K562 (cell line): ENCODE measurements at regions not wholly inside any gene's neighbourhood (a gene's known extent, or its start where the extent isn't known, plus 50 kb on each side); places are given as distances from the start of the nearest gene placed in this dataset.

ENCODE experiments used
- ATAC-seq: fragments of 200-7000 bp; cut with Tn5 transposase; 3 replicates; pipeline ENCODE4 v1.9.1; 2020; ENCODE audit warnings: moderate library complexity
- BruUV-seq: library from RNA; stranded (reverse); fragments of 400-500 nt; replicated peaks from 2 replicates; lab custom pipeline; 2021; lab: Mats Ljungman, UMichigan
- CTCF ChIA-PET: fragments of 300-600 bp; formaldehyde crosslinking; extraction: SDS; loops from one replicate; lab custom pipeline; 2021; ENCODE audit warnings: low intra/inter-chr PET ratio; lab: Yijun Ruan, JAX
- POLR2A ChIA-PET: fragments of 300-600, 350-650 bp; sonication (Branson Sonifier 250); formaldehyde crosslinking; extraction: SDS; loops from one replicate; lab custom pipeline; 2021; ENCODE audit warnings: antibody characterized with exemption, inconsistent platforms; lab: Yijun Ruan, JAX
- DNase-seq, 4 experiments: peaks; one replicate each; pipeline versions ENCODE4 v3.0.0 to v3.0.0-alpha.2; 2011 to 2018; ENCODE audit warnings: low spot score in 3 of 4, mixed read lengths in 3 of 4; ENCODE audit errors: extremely low read depth in 1 of 4
- FAIRE-seq: peaks from 2 replicates; lab custom pipeline; 2011; peaks lifted over from hg19 to GRCh38; lab: Jason Lieb, UNC
- H2AFZ ChIP-seq: 2 replicates; pipeline ENCODE4 v1.6.0; 2011; ENCODE audit warnings: low read depth, low read length, control low read depth, inconsistent platforms
- H3K27ac ChIP-seq: fragments of 200-600 bp; 3 replicates; pipeline ENCODE4 v1.8.0; 2011; ENCODE audit warnings: low read depth, mild to moderate bottlenecking, control low read depth, inconsistent platforms, low read length, moderate library complexity, mixed read lengths; ENCODE audit errors: extremely low read depth
- H3K27me3 ChIP-seq, 2 experiments: fragments of 300-600 bp in 1 of 2; 2 replicates in 1 of 2; 3 replicates in 1 of 2; pipeline versions ENCODE4 v1.6.0 to v1.8.0; 2011; ENCODE audit warnings: inconsistent platforms in 2 of 2, low read length in 2 of 2, mild to moderate bottlenecking in 1 of 2, mixed read lengths in 1 of 2, moderate library complexity in 1 of 2; ENCODE audit not compliant: control insufficient read depth in 2 of 2, insufficient read depth in 2 of 2
- H3K36me3 ChIP-seq: fragments of 300-600 bp; 3 replicates; pipeline ENCODE4 v1.8.0; 2011; ENCODE audit warnings: mild to moderate bottlenecking, low read length, inconsistent platforms; ENCODE audit not compliant: control insufficient read depth, insufficient read depth
- H3K4me1 ChIP-seq, 2 experiments: fragments of 200-600 bp in 1 of 2; replicated peaks in 1 of 2; 2 replicates in 1 of 2; 3 replicates in 1 of 2; pipeline versions ENCODE4 v1.5.1 to v1.8.0; 2011; ENCODE audit warnings: inconsistent platforms in 2 of 2, low read length in 2 of 2, mild to moderate bottlenecking in 1 of 2, mixed read lengths in 1 of 2, moderate library complexity in 1 of 2; ENCODE audit not compliant: control insufficient read depth in 2 of 2, insufficient read depth in 2 of 2
- H3K4me2 ChIP-seq: 2 replicates; pipeline ENCODE4 v1.6.1; 2011; ENCODE audit warnings: low read length, control low read depth, inconsistent platforms, mixed read lengths; ENCODE audit not compliant: insufficient read depth
- H3K4me3 ChIP-seq: fragments of 200-600 bp; sonication (generic), shearing (Covaris generic); 2 replicates; pipeline ENCODE4 v1.5.1; 2016; ENCODE audit warnings: control low read depth, inconsistent platforms
- H3K79me2 ChIP-seq: fragments of 200-600 bp; 3 replicates; pipeline ENCODE4 v1.8.0; 2011; ENCODE audit warnings: low read length, inconsistent platforms; ENCODE audit not compliant: control insufficient read depth, insufficient read depth
- H3K9ac ChIP-seq, 2 experiments: 2 replicates each; pipeline versions ENCODE4 v1.6.0 to v1.6.1; 2011; ENCODE audit warnings: low read depth in 2 of 2, low read length in 2 of 2, control low read depth in 1 of 2, inconsistent platforms in 1 of 2, mild to moderate bottlenecking in 1 of 2, mixed read lengths in 1 of 2; ENCODE audit not compliant: insufficient read depth in 1 of 2
- H3K9me1 ChIP-seq: one replicate; pipeline ENCODE4 v1.6.0; 2011; ENCODE audit warnings: inconsistent platforms, mild to moderate bottlenecking, low read length, moderate library complexity; ENCODE audit not compliant: control insufficient read depth, insufficient read depth
- H3K9me3 ChIP-seq: replicated peaks from 2 replicates; pipeline ENCODE4 v1.5.1; 2011; ENCODE audit warnings: low read depth, low read length, inconsistent platforms; ENCODE audit not compliant: control insufficient read depth, insufficient read depth
- H4K20me1 ChIP-seq: replicated peaks from 2 replicates; pipeline ENCODE4 v1.6.1; 2011; ENCODE audit warnings: low read length, inconsistent platforms, mixed read lengths; ENCODE audit not compliant: control insufficient read depth, insufficient read depth
- ATF1 ChIP-seq, 2 experiments: fragments of 450-650 bp in 1 of 2; IDR thresholded peaks; 2 replicates each; pipeline ENCODE4 v1.6.1; 2016; ENCODE audit warnings: missing compliant biosample characterization in 1 of 2, missing genetic modification characterization in 1 of 2
- ATF7 ChIP-seq: fragments of 450-650 bp; IDR thresholded peaks from 2 replicates; pipeline ENCODE4 v1.7.1; 2014; ENCODE audit warnings: mild to moderate bottlenecking, moderate library complexity
- C11orf30 ChIP-seq: fragments of 450-650 bp; IDR thresholded peaks from 2 replicates; pipeline ENCODE4 v1.6.1; 2016; ENCODE audit warnings: low read depth, mild to moderate bottlenecking
- ELF4 ChIP-seq: fragments of 450-650 bp; formaldehyde crosslinking; IDR thresholded peaks from 2 replicates; pipeline ENCODE4 v1.4.0; 2022; ENCODE audit warnings: missing genetic modification characterization
- HNRNPK ChIP-seq: fragments of 200-400 bp; formaldehyde crosslinking; IDR thresholded peaks from one replicate; pipeline ENCODE4 v1.6.1; 2018; ENCODE audit warnings: mild to moderate bottlenecking, low read depth, low read length; ENCODE audit not compliant: poor library complexity, severe bottlenecking
- KAT2B ChIP-seq: IDR thresholded peaks from one replicate; pipeline ENCODE4 v1.6.1; 2012; ENCODE audit warnings: low read depth, mild to moderate bottlenecking, control low read depth, inconsistent platforms, low read length, moderate library complexity
- KLF13 ChIP-seq: fragments of 450-650 bp; IDR thresholded peaks from 2 replicates; pipeline ENCODE4 v1.6.1; 2016; ENCODE audit warnings: missing genetic modification characterization, low read depth, mild to moderate bottlenecking, missing compliant biosample characterization, moderate library complexity, borderline replicate concordance
- MECOM ChIP-seq: fragments of 250-450 bp; sonication (Bioruptor Pico); IDR thresholded peaks from 2 replicates; pipeline ENCODE4 v1.8.0; 2022; ENCODE audit warnings: inconsistent platforms
- MEIS2 ChIP-seq: fragments of 450-650 bp; IDR thresholded peaks from 2 replicates; pipeline ENCODE4 v1.6.1; 2014; ENCODE audit warnings: mild to moderate bottlenecking; ENCODE audit not compliant: partially characterized antibody
- NR2F6 ChIP-seq: fragments of 450-650 bp; formaldehyde crosslinking; IDR thresholded peaks from 2 replicates; pipeline ENCODE4 v1.4.0; 2020; ENCODE audit warnings: mild to moderate bottlenecking
- PCBP1 ChIP-seq: fragments of 200-400 bp; formaldehyde crosslinking; IDR thresholded peaks from 2 replicates; pipeline ENCODE4 v1.6.1; 2018; ENCODE audit warnings: mild to moderate bottlenecking, low read depth, low read length; ENCODE audit not compliant: poor library complexity, severe bottlenecking
- RAD21 ChIP-seq, 2 experiments: fragments of 250-450 bp in 1 of 2; fragments of 450-650 bp in 1 of 2; sonication (Bioruptor Pico) in 1 of 2; formaldehyde crosslinking in 1 of 2; IDR thresholded peaks in 1 of 2; conservative IDR thresholded peaks in 1 of 2; 2 replicates each; pipeline versions ENCODE4 v1.4.0 to v1.8.0; 2020 to 2022; ENCODE audit warnings: mild to moderate bottlenecking in 2 of 2, moderate library complexity in 1 of 2
- RFX5 ChIP-seq: IDR thresholded peaks from 2 replicates; pipeline ENCODE4 v1.6.1; 2011; ENCODE audit warnings: low read depth, mild to moderate bottlenecking, improper control_type of control experiment, low read length
- TBL1XR1 ChIP-seq, 2 experiments: IDR thresholded peaks; 2 replicates each; pipeline ENCODE4 v1.6.1; 2012; ENCODE audit warnings: improper control_type of control experiment in 2 of 2, low read length in 2 of 2, mild to moderate bottlenecking in 1 of 2
- ZFPM2 ChIP-seq: fragments of 250-450 bp; sonication (Bioruptor Pico); IDR thresholded peaks from 2 replicates; pipeline ENCODE4 v1.5.1; 2022; ENCODE audit warnings: mild to moderate bottlenecking
- ZNF41 ChIP-seq: fragments of 250-450 bp; sonication (Bioruptor Pico); conservative IDR thresholded peaks from 2 replicates; pipeline ENCODE4 v1.4.0; 2020; ENCODE audit warnings: mild to moderate bottlenecking
- ZNF445 ChIP-seq: fragments of 250-450 bp; sonication (Bioruptor Pico); IDR thresholded peaks from 2 replicates; pipeline ENCODE4 v1.4.0; 2020; ENCODE audit warnings: low read depth, mild to moderate bottlenecking, moderate library complexity
- ZSCAN32 ChIP-seq: fragments of 450-650 bp; formaldehyde crosslinking; IDR thresholded peaks from 2 replicates; pipeline ENCODE4 v1.4.0; 2020; ENCODE audit warnings: mild to moderate bottlenecking, moderate library complexity
- ZZZ3 ChIP-seq: fragments of 450-650 bp; IDR thresholded peaks from 2 replicates; pipeline ENCODE4 v1.6.1; 2016; ENCODE audit warnings: antibody characterized with exemption, mild to moderate bottlenecking, moderate library complexity
- WGBS: fragments of 100-300 bp; shearing (Covaris generic); methylation state at CpG from one replicate; pipeline ENCODE4 v1.1.6; 2016; ENCODE audit warnings: low coverage, mixed read lengths; ENCODE audit not compliant: insufficient coverage; ENCODE audit errors: missing lambda C conversion rate; 5-methylcytosine and 5-hydroxymethylcytosine counted together
- in situ Hi-C: fragments of 300-500 bp; cut with MboI; formaldehyde crosslinking; loops from 4 replicates; pipeline ENCODE4 v1.15.0; 2018; ENCODE audit warnings: inconsistent platforms, mixed read lengths
- intact Hi-C: fragments of 100-400 bp; cut with micrococcal nuclease; formaldehyde crosslinking; loops from 2 replicates; pipeline ENCODE4 v1.14.2; 2022
- TF ChIP-seq, protein P1 (sequence below), 2 experiments: fragments of 250-450 bp in 1 of 2; fragments of 450-650 bp in 1 of 2; sonication (Bioruptor Pico) in 1 of 2; IDR thresholded peaks; 2 replicates each; pipeline versions ENCODE4 v1.6.1 to v1.8.0; 2016 to 2021; ENCODE audit warnings: mild to moderate bottlenecking in 2 of 2, moderate library complexity in 2 of 2, missing compliant biosample characterization in 1 of 2, missing genetic modification characterization in 1 of 2
- TF ChIP-seq, protein P2 (sequence below): IDR thresholded peaks from 2 replicates; pipeline ENCODE4 v1.6.1; 2012; ENCODE audit warnings: low read depth, low read length, improper control_type of control experiment, borderline replicate concordance

DNA sequence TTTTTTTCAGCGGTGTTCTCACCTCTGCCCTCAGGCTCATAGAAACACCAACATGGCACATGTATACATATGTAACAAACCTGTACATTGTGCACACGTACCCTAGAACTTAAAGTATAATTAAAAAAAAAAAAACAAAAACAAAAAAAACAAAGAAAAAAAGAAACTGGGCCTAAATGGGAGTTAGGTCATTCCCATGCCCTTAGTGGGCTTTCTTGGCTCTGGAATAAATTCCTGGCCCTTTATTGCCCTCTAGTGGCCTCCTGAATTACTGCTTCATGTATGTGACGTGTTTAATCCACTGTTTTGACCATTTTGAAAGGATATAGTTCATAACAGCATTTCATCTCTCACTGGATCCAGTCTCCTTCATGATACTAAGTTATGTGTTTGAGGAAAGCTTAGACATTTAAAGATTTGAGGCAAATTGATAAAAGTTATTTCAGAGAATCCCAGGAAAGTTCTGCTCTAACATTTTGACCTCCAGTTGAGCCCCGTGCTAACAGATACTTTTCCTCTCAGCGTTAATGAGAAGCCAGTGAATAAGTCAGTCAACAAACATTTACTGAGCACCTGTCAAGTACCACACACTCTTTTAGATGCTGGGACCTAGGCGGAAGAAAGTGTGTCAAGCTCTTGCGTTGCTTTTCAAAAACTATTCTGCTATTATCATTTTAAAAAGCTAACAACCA, 54.7 kb upstream of the SYPL1 start:
- WGBS = 32% methylated on average over 7 of the region's 7 CpGs
- ChIA-PET CTCF (interaction anchor here (0.6 to 3.2 kb wide), 10 partner anchors 13 to 1713 kb away, joined by 3 to 34 read pairs (median 4); no protein-coding TSS in a partner anchor), POLR2A (interaction anchor here (0.8 to 1.6 kb wide), 4 partner anchors 10 to 108 kb away, joined by 3 to 7 read pairs (median 3); no protein-coding TSS in a partner anchor)
- H3K36me3 ChIP-seq = no peaks in the 10 kb centered on the region
- H3K4me3 ChIP-seq = no peak overlapping the region
- H2AFZ ChIP-seq = peak overlapping the region; percentile 44
- peaks cover 0 to 18% of the 10 kb centered on the region in 2 experiments; a peak in 2 of 5 replicates for H3K27me3 ChIP-seq
- in situ Hi-C loops = no loop called here
- H3K79me2 ChIP-seq = no peaks in the 10 kb centered on the region
- ATAC-seq (peak; percentile 92), FAIRE-seq (peak; percentile 92), DNase-seq (peak; percentile 75 to 87 (median 84))
- no peak overlapping the region for H3K4me2 ChIP-seq
- H3K9me1 ChIP-seq = no peaks in the 10 kb centered on the region
- intact Hi-C loops = loop anchor here (1.0 to 2.0 kb wide), 3 partner anchors 109 to 514 kb away; no protein-coding TSS in a partner anchor
- no peaks in the 10 kb centered on the region for H4K20me1 ChIP-seq
- 0 out of 2 replicates have a peak, but pooled peaks cover 2% of the 10 kb centered on the region for H3K9me3 ChIP-seq
- no TSS peak for BruUV-seq
- H3K9ac ChIP-seq = no peak overlapping the region
- no peak overlapping the region for H3K27ac ChIP-seq
- no peaks in the 10 kb centered on the region for H3K4me1 ChIP-seq
- no peak for TF ChIP-seq RFX5
- no peak for TF ChIP-seq MEIS2
- no peak for TF ChIP-seq ZNF445
- no peak for TF ChIP-seq ATF1 (CRISPR knock-in tag; IDR thresholded peaks at IDR 0.05)
- peak; percentile 85 for TF ChIP-seq ATF1 (tag; IDR thresholded peaks at IDR 0.05)
- TF ChIP-seq KAT2B = no peak
- no peak for TF ChIP-seq ZNF41 (CRISPR knock-in tag)
- TF ChIP-seq MECOM = no peak
- 0 out of 4 replicates have a peak, but pooled peaks of 1 of the 2 experiments have one; percentile 19 for TF ChIP-seq TBL1XR1 (IDR thresholded peaks at IDR 0.05; ENCODE audit: low read length in 2 of 2)
- TF ChIP-seq ELF4 = no peak
- TF ChIP-seq C11orf30 = no peak
- TF ChIP-seq ZFPM2 (CRISPR knock-in tag) = no peak
- TF ChIP-seq KLF13 (tag) = no peak
- TF ChIP-seq ZSCAN32 = no peak
- TF ChIP-seq, protein P1, sequence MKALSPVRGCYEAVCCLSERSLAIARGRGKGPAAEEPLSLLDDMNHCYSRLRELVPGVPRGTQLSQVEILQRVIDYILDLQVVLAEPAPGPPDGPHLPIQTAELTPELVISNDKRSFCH (CRISPR knock-in tag; IDR thresholded peaks at IDR 0.05) = no peak
- TF ChIP-seq, protein P1 (tag; IDR thresholded peaks at IDR 0.05) = no peak
- TF ChIP-seq ATF7 = peak; percentile 67; the same call in 1 of the 2 replicates
- TF ChIP-seq HNRNPK = no peak
- TF ChIP-seq RAD21 (CRISPR knock-in tag; conservative IDR thresholded peaks at IDR 0.05 in 1 of 2, IDR thresholded peaks at IDR 0.05 in 1 of 2) = peak; percentile 85 to 92
- TF ChIP-seq, protein P2, sequence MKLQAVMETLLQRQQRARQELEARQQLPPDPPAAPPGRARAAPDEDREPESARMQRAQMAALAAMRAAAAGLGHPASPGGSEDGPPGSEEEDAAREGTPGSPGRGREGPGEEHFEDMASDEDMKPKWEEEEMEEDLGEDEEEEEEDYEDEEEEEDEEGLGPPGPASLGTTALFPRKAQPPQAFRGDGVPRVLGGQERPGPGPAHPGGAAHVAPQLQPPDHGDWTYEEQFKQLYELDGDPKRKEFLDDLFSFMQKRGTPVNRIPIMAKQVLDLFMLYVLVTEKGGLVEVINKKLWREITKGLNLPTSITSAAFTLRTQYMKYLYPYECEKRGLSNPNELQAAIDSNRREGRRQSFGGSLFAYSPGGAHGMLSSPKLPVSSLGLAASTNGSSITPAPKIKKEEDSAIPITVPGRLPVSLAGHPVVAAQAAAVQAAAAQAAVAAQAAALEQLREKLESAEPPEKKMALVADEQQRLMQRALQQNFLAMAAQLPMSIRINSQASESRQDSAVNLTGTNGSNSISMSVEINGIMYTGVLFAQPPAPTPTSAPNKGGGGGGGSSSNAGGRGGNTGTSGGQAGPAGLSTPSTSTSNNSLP = peak; percentile 27; the same call in 1 of the 2 replicates
- TF ChIP-seq PCBP1 = no peak
- TF ChIP-seq ZZZ3 = no peak
- no peak for TF ChIP-seq NR2F6 (CRISPR knock-in tag)
